Astrocyte (in vitro differentiated cells and primary cell): ENCODE measurements at regions not wholly inside any gene's neighbourhood (a gene's known extent, or its start where the extent isn't known, plus 50 kb on each side); places are given as distances from the start of the nearest gene placed in this dataset.

Source experiments
- DNase-seq: peaks from one replicate; pipeline ENCODE4 v3.0.0-alpha.2; 2010; ENCODE audit warnings: low read depth
- FAIRE-seq: peaks from 2 replicates; lab custom pipeline; 2011; peaks lifted over from hg19 to GRCh38; lab: Jason Lieb, UNC
- H2AFZ ChIP-seq: 2 replicates; pipeline ENCODE4 v1.6.0; 2012; ENCODE audit warnings: low read depth, low read length, inconsistent platforms
- H3K27ac ChIP-seq: 2 replicates; pipeline ENCODE4 v1.5.1; 2011; ENCODE audit warnings: low read depth, low read length, inconsistent platforms
- H3K27me3 ChIP-seq: 2 replicates; pipeline ENCODE4 v1.6.0; 2011; ENCODE audit warnings: low read length, inconsistent platforms; ENCODE audit not compliant: insufficient read depth
- H3K36me3 ChIP-seq: 2 replicates; pipeline ENCODE4 v1.5.1; 2011; ENCODE audit warnings: low read length, inconsistent platforms; ENCODE audit not compliant: insufficient read depth
- H3K4me1 ChIP-seq: 2 replicates; pipeline ENCODE4 v1.5.1; 2011; ENCODE audit warnings: low read length, inconsistent platforms; ENCODE audit not compliant: insufficient read depth
- H3K4me2 ChIP-seq: 2 replicates; pipeline ENCODE4 v1.6.0; 2012; ENCODE audit warnings: low read length, inconsistent platforms
- H3K4me3 ChIP-seq: 2 replicates; pipeline ENCODE4 v1.5.1; 2011; ENCODE audit warnings: low read depth, mild to moderate bottlenecking, low read length, inconsistent platforms; ENCODE audit not compliant: insufficient read depth
- H3K79me2 ChIP-seq: 2 replicates; pipeline ENCODE4 v1.6.0; 2012; ENCODE audit warnings: mild to moderate bottlenecking, low read length, inconsistent platforms; ENCODE audit not compliant: insufficient read depth
- H3K9ac ChIP-seq: 2 replicates; pipeline ENCODE4 v1.6.0; 2012; ENCODE audit warnings: mild to moderate bottlenecking, low read length, inconsistent platforms
- H3K9me3 ChIP-seq: 2 replicates; pipeline ENCODE4 v1.5.1; 2012; ENCODE audit warnings: low read depth, mild to moderate bottlenecking, low read length, inconsistent platforms; ENCODE audit not compliant: insufficient read depth
- H4K20me1 ChIP-seq: 2 replicates; pipeline ENCODE4 v1.6.0; 2012; ENCODE audit warnings: low read length, inconsistent platforms; ENCODE audit not compliant: insufficient read depth
- H3K27ac Mint-ChIP-seq: one replicate; pipeline ENCODE4 v1.8.0; 2021; ENCODE audit warnings: mild to moderate bottlenecking, mixed read lengths; ENCODE audit not compliant: unreplicated experiment
- H3K27me3 Mint-ChIP-seq: one replicate; pipeline ENCODE4 v1.8.0; 2021; ENCODE audit warnings: low read depth, mixed read lengths; ENCODE audit not compliant: unreplicated experiment
- H3K36me3 Mint-ChIP-seq: one replicate; pipeline ENCODE4 v1.8.0; 2021; ENCODE audit warnings: low read depth, mixed read lengths; ENCODE audit not compliant: unreplicated experiment
- H3K4me1 Mint-ChIP-seq: one replicate; pipeline ENCODE4 v1.8.0; 2021; ENCODE audit warnings: low read depth, mixed read lengths; ENCODE audit not compliant: unreplicated experiment
- H3K4me3 Mint-ChIP-seq: one replicate; pipeline ENCODE4 v1.8.0; 2021; ENCODE audit warnings: mild to moderate bottlenecking, moderate library complexity, mixed read lengths; ENCODE audit not compliant: unreplicated experiment
- H3K9me3 Mint-ChIP-seq: one replicate; pipeline ENCODE4 v1.8.0; 2021; ENCODE audit warnings: mild to moderate bottlenecking, mixed read lengths; ENCODE audit not compliant: unreplicated experiment
- EZH2 ChIP-seq: IDR thresholded peaks from 2 replicates; pipeline ENCODE4 v1.6.1; 2012; ENCODE audit warnings: mild to moderate bottlenecking, low read length, inconsistent platforms; ENCODE audit not compliant: insufficient read depth
- TF ChIP-seq, protein P1 (sequence below): IDR thresholded peaks from 2 replicates; pipeline ENCODE4 v1.5.1; 2011; ENCODE audit warnings: low read depth, mild to moderate bottlenecking, inconsistent platforms, low read length, moderate library complexity; ENCODE audit not compliant: insufficient read depth

DNA sequence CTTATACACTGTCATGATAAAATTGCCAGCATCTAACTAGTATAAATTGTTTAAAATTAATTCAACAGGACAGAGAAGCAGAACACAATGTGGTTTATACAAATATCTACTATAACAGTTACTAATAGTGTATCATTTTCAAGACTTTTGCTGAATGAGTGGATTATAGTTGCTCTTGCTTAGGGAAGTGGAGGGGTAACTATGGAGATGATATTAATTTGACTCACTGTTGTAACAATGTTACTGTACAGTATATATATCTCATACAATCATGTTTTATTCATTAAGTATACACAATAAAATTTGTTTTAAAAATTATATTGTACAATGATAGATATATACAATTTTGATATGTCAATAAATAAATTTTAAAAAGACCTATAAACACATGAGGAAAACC lies 119.1 kb downstream of the ZPLD1 start:
- Histone ChIP-seq H3K79me2 (no peaks in the 10 kb centered on the region), H3K9me3 (no peaks in the 10 kb centered on the region), H3K4me1 (no peaks in the 10 kb centered on the region), H3K27ac (no peak overlapping the region), H3K36me3 (no peaks in the 10 kb centered on the region), H4K20me1 (no peaks in the 10 kb centered on the region), H3K9ac (no peak overlapping the region), H3K27me3 (no peaks in the 10 kb centered on the region), H2AFZ (no peak overlapping the region), H3K4me2 (no peak overlapping the region), H3K4me3 (no peak overlapping the region)
- DNase-seq (no peak), FAIRE-seq (no peak)
- no peak overlapping the region for H3K27ac Mint-ChIP-seq
- H3K4me1 Mint-ChIP-seq, result no peaks in the 10 kb centered on the region
- H3K36me3 Mint-ChIP-seq, result no peaks in the 10 kb centered on the region
- H3K27me3 Mint-ChIP-seq, result no peaks in the 10 kb centered on the region
- no peak for TF ChIP-seq EZH2
- TF ChIP-seq, protein P1, sequence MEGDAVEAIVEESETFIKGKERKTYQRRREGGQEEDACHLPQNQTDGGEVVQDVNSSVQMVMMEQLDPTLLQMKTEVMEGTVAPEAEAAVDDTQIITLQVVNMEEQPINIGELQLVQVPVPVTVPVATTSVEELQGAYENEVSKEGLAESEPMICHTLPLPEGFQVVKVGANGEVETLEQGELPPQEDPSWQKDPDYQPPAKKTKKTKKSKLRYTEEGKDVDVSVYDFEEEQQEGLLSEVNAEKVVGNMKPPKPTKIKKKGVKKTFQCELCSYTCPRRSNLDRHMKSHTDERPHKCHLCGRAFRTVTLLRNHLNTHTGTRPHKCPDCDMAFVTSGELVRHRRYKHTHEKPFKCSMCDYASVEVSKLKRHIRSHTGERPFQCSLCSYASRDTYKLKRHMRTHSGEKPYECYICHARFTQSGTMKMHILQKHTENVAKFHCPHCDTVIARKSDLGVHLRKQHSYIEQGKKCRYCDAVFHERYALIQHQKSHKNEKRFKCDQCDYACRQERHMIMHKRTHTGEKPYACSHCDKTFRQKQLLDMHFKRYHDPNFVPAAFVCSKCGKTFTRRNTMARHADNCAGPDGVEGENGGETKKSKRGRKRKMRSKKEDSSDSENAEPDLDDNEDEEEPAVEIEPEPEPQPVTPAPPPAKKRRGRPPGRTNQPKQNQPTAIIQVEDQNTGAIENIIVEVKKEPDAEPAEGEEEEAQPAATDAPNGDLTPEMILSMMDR, result no peak
- H3K4me3 Mint-ChIP-seq, result no peak overlapping the region
- no peaks in the 10 kb centered on the region for H3K9me3 Mint-ChIP-seq

DNA sequence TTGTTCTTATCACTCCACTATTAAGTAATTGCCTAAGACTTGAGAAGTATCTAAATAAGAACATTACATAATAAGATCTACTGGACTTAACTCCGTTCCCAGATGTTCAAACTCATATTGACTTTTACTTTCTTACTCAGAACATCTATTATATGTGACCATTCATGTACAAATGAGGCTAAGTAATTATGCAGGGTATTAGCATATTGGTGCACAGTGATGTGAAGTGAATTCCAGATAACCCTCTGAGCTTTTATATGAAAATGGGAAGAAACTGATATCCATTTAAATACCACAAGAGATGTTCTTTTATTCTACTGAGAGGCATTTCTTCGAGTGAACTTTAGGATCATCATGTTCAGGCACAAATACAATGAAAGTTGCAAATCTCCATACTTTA lies 135.7 kb downstream of the ZPLD1 start:
- H3K4me2 ChIP-seq, result no peak overlapping the region
- FAIRE-seq, result no peak
- Mint-ChIP-seq H3K27me3 (no peaks in the 10 kb centered on the region), H3K4me3 (no peak overlapping the region), H3K36me3 (no peaks in the 10 kb centered on the region), H3K9me3 (peaks cover 3% of the 10 kb centered on the region), H3K27ac (no peak overlapping the region), H3K4me1 (no peaks in the 10 kb centered on the region)
- no peaks in the 10 kb centered on the region for H4K20me1 ChIP-seq
- no peaks in the 10 kb centered on the region for H3K79me2 ChIP-seq
- TF ChIP-seq EZH2, result no peak
- TF ChIP-seq, protein P1, result no peak
- H2AFZ ChIP-seq, result no peak overlapping the region
- H3K27ac ChIP-seq, result no peak overlapping the region
- DNase-seq, result no peak
- no peaks in the 10 kb centered on the region for H3K36me3 ChIP-seq
- H3K4me1 ChIP-seq, result no peaks in the 10 kb centered on the region
- no peaks in the 10 kb centered on the region for H3K27me3 ChIP-seq
- H3K9me3 ChIP-seq, result no peaks in the 10 kb centered on the region
- H3K4me3 ChIP-seq, result no peak overlapping the region
- no peak overlapping the region for H3K9ac ChIP-seq

DNA sequence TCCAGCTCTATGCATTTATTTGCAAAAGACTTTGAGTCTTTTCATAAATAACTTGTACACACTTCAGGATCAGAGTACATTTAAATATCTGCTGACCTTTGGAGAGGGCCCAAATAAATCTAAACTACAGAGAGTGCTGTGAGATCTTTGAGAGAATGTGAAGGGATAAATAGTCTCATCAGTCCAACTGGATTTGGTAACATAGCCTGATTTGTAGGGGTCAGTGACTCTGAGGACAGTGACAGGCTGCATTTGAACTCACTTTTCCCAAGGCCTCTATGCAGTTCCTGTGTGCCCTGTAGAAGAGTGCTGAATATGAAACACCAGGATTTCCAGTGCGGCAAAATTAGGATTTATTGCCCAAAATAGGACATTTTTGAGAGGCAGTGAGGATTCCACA lies 136.2 kb downstream of the ZPLD1 start:
- H3K36me3 ChIP-seq, result no peaks in the 10 kb centered on the region
- no peak overlapping the region for H3K4me2 ChIP-seq
- no peaks in the 10 kb centered on the region for H3K27me3 ChIP-seq
- no peaks in the 10 kb centered on the region for H4K20me1 ChIP-seq
- no peaks in the 10 kb centered on the region for H3K4me1 ChIP-seq
- H3K9me3 Mint-ChIP-seq, result peaks cover 2% of the 10 kb centered on the region
- no peak overlapping the region for H3K4me3 Mint-ChIP-seq
- FAIRE-seq (no peak), DNase-seq (no peak)
- TF ChIP-seq, protein P1, result no peak
- no peak for TF ChIP-seq EZH2
- H3K79me2 ChIP-seq, result no peaks in the 10 kb centered on the region
- no peaks in the 10 kb centered on the region for H3K36me3 Mint-ChIP-seq
- no peak overlapping the region for H3K27ac ChIP-seq
- no peak overlapping the region for H2AFZ ChIP-seq
- H3K9ac ChIP-seq, result no peak overlapping the region
- no peaks in the 10 kb centered on the region for H3K27me3 Mint-ChIP-seq
- no peak overlapping the region for H3K27ac Mint-ChIP-seq
- H3K9me3 ChIP-seq, result no peaks in the 10 kb centered on the region
- no peaks in the 10 kb centered on the region for H3K4me1 Mint-ChIP-seq
- no peak overlapping the region for H3K4me3 ChIP-seq
